ENCODE measurements at regions not wholly inside any gene's neighbourhood (a gene's known extent, or its start where the extent isn't known, plus 50 kb on each side); places are given as distances from the start of the nearest gene placed in this dataset.

DNA sequence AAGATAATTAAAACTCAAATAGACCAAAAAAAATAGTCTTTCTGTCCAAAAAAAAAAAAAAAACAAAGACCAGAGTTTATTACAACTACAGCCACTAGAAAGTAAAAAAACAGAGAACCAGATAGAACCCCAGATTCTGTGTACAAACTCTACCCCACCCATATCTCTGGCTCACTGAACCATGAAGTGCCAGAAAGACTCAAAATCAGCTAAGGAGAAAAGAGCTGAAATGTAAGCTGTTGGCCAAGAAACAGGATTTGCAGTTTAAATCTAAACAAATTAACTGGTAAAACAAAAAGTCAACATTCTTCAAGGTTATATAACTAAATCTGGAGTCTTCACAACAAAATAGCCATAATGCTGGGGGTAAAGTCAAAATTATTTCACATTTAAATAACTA is 278.9 kb downstream of the SEC16B start:
- TF ChIP-seq CTCF (conservative IDR thresholded peaks at IDR 0.05) (no peak), EZH2 (IDR thresholded peaks at IDR 0.05; ENCODE audit: low read depth) (no peak)

Data from PC-9 (cell line).